ENCODE measurements at regions not wholly inside any gene's neighbourhood (a gene's known extent, or its start where the extent isn't known, plus 50 kb on each side); places are given as distances from the start of the nearest gene placed in this dataset.

DNA sequence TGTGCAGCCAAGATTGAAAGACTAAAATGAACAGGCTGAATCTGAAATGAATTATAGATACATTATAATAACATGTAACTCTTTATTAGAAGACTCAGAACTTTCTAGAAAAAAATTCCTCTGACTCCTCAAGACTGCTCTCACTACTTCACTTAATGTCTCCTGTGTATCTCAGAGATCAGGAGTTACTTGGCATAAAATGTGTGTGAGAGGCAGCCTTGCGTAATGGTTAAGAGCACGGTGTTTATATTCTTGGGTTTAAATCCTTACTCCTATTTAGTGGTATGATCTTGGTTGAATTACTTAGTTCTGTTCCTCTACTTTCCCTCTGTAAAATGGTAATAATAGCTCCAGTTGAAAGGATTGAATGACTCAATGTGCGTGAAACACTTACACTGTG lies 634.9 kb downstream of the LTN1 start:
- in situ Hi-C loops (cut with MboI; ENCODE audit: low sequenced_read_pairs, unreplicated experiment), result no loop called here
- no peak for DNase-seq (ENCODE audit: low spot score)
- TF ChIP-seq, protein P1, sequence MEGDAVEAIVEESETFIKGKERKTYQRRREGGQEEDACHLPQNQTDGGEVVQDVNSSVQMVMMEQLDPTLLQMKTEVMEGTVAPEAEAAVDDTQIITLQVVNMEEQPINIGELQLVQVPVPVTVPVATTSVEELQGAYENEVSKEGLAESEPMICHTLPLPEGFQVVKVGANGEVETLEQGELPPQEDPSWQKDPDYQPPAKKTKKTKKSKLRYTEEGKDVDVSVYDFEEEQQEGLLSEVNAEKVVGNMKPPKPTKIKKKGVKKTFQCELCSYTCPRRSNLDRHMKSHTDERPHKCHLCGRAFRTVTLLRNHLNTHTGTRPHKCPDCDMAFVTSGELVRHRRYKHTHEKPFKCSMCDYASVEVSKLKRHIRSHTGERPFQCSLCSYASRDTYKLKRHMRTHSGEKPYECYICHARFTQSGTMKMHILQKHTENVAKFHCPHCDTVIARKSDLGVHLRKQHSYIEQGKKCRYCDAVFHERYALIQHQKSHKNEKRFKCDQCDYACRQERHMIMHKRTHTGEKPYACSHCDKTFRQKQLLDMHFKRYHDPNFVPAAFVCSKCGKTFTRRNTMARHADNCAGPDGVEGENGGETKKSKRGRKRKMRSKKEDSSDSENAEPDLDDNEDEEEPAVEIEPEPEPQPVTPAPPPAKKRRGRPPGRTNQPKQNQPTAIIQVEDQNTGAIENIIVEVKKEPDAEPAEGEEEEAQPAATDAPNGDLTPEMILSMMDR (IDR thresholded peaks at IDR 0.05; ENCODE audit: borderline replicate concordance, control extremely low read depth, extremely low read depth, insufficient read depth, missing control alignments), result no peak

DNA sequence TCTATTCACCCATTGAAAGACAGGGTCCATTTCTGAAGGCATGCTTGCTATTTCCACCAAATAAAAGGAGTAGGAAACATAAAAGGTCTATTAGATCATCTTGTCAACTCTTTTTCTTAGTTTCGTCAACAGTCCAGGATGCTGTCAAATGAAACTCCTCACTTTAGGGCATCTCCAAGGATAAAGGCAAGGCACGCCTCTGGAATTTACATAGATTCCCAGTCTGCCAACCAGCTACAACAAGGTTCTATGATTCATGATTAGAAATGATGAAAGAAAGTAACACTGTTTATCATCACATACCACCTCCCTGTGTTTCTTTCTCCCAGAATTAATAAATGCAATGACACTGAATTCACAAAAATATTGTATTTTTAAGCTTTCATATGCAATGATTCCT lies 636.3 kb downstream of the LTN1 start:
- no peak for DNase-seq (ENCODE audit: low spot score)
- TF ChIP-seq, protein P1 (IDR thresholded peaks at IDR 0.05; ENCODE audit: borderline replicate concordance, control extremely low read depth, extremely low read depth, insufficient read depth, missing control alignments), result no peak
- in situ Hi-C loops (cut with MboI; ENCODE audit: low sequenced_read_pairs, unreplicated experiment), result no loop called here

DNA sequence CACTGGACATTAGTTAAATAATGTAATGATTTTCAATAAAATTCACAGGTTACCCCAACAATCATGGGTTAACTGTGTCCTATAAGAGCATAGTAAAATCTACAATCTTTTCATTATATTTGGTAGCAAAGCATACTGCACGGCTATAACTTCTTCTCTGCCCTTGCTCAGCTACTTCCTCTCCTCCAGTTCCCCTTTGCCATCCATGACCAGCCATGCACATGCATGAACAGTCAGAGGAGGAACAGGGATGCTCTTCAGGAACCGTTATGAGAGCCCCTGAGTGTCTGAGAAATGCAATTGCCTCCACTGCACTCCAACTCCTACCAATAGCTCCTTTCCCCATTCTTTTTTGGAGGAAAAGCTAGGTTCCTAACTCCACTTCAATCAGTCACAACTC lies 646.7 kb downstream of the LTN1 start:
- no peak for DNase-seq (ENCODE audit: low spot score)
- in situ Hi-C loops (cut with MboI; ENCODE audit: low sequenced_read_pairs, unreplicated experiment), result no loop called here
- TF ChIP-seq, protein P1 (IDR thresholded peaks at IDR 0.05; ENCODE audit: borderline replicate concordance, control extremely low read depth, extremely low read depth, insufficient read depth, missing control alignments), result no peak

GRCh38 chr21:28344985-28345384 lies 647.7 kb downstream of the LTN1 start:
- in situ Hi-C loops (cut with MboI; ENCODE audit: low sequenced_read_pairs, unreplicated experiment), result no loop called here
- no peak for DNase-seq (ENCODE audit: low spot score)
- TF ChIP-seq, protein P1 (IDR thresholded peaks at IDR 0.05; ENCODE audit: borderline replicate concordance, control extremely low read depth, extremely low read depth, insufficient read depth, missing control alignments), result no peak

DNA sequence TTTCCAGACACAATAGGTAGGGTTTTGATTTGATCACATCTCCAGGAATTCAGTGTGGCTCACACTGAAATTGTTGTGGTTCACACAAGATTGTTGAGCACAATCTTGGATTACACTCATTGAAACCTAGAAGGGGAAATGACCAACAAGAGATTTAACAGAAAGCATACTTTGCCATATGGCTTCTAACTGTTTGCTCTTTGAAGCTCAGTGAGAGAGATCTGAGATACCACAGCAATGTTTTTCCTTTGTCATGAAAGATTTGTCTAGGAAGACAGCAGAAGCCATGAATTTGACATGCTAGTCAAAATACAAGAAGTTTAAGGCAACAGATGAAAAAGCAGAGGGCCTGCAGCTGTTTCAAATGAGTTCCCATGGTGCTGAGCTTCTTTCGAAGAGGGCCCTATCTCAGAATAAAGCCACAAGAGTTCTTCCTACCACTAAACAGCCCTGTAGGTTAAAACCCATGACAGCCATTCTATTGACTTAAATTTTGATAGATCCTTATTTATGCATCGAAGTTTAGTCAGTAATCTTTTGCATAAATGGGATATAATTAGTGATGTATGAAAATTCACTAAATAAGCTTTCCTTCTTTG lies 650.4 kb downstream of the LTN1 start:
- TF ChIP-seq, protein P1 (IDR thresholded peaks at IDR 0.05; ENCODE audit: borderline replicate concordance, control extremely low read depth, extremely low read depth, insufficient read depth, missing control alignments), result no peak
- in situ Hi-C loops (cut with MboI; ENCODE audit: low sequenced_read_pairs, unreplicated experiment), result no loop called here

DNA sequence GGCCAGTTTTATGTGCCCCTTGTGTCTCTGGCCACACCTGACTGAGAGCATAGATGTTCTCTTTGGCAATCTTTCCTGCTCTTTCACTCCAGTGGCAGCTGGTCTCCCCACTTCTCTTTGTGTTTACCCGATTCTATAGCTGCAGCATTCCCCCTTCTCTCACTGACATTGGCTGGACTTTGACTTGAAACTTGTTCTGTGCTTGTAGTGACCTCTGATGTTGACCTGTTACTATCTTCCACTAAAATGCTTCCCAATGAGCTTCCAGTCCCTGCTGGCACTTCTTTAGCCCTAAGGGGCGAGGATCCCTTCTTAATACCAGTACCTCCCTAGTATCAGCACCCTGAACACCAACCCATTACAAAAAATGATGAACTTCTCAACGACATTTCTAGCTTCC lies 653.3 kb downstream of the LTN1 start:
- no peak for DNase-seq (ENCODE audit: low spot score)
- in situ Hi-C loops (cut with MboI; ENCODE audit: low sequenced_read_pairs, unreplicated experiment), result no loop called here
- TF ChIP-seq, protein P1 (IDR thresholded peaks at IDR 0.05; ENCODE audit: borderline replicate concordance, control extremely low read depth, extremely low read depth, insufficient read depth, missing control alignments), result no peak

More for the DNA sequence above, 650.4 kb downstream of the LTN1 start:
- DNase-seq (ENCODE audit: low spot score), result no peak
